ENCODE measurements at regions not wholly inside any gene's neighbourhood (a gene's known extent, or its start where the extent isn't known, plus 50 kb on each side); places are given as distances from the start of the nearest gene placed in this dataset.
"Not testable (repeated sequence)": the region's sequence is repeated elsewhere in the genome, so short reads cannot be mapped to it uniquely, and the experiment has no call there.

GRCh38 chr10:28859791-28860190 is 182.5 kb downstream of the BAMBI start:
- no peak for DNase-seq

GRCh38 chr10:28862219-28862618 is 184.9 kb downstream of the BAMBI start:
- no peak for DNase-seq

DNA sequence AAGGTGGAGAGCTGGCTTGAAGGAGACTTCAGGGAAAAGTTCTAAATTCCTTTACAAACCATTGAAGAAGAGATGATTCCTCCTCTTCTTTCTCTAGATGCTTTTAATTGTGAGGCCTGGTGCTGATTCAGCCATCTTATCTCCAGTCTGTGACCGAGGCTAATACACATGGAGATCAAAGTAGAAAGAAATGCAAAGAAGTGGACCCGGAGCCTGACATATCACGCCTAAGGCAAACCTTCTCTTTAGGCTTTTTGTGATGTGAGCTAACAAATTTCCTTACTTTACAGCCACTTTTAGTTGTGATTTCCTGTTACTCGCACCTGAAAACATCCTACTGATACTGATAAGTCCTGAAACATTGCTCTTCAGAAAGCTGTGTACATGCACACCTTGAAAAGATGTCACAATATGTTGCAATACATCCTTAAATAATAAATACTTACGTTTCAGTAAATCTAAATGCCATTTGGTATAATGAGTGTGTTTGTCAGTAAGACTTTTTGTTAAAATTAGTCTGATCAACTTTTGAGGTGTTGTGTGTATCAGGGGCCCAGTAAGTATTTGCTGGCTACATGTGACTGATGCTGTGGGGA is 192.4 kb downstream of the BAMBI start:
- DNase-seq: no peak

GRCh38 chr10:28871665-28872064 is 194.3 kb downstream of the BAMBI start:
- DNase-seq: no peak

GRCh38 chr10:28872587-28873165 is 195.4 kb downstream of the BAMBI start:
- DNase-seq: no peak

- no peak for DNase-seq
Measured at GRCh38 chr10:28873540-28873939, 196.2 kb downstream of the BAMBI start.

DNA sequence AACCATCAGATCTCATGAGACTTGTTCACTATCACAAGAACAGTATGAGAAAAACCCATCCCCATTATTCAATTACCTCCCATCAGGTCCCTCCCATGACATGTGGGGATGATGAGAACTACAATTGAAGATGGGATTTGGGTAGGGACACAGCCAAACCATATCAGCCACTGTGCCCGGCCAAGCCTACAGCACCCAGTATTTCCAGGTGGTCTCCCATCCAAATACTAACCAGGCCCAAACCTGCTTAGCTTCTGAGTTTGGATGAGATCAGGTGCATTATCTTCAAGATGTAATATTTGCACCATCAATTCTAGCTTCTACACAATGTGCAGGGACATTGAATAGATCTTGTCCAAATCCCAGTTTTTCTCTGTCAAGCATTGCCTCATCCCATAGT is 196.9 kb downstream of the BAMBI start:
- no peak for DNase-seq

GRCh38 chr10:28875549-28876081 is 198.3 kb downstream of the BAMBI start:
- no peak for DNase-seq

- no peak for DNase-seq
Measured at GRCh38 chr10:28878236-28878970, 201.1 kb downstream of the BAMBI start.

DNA sequence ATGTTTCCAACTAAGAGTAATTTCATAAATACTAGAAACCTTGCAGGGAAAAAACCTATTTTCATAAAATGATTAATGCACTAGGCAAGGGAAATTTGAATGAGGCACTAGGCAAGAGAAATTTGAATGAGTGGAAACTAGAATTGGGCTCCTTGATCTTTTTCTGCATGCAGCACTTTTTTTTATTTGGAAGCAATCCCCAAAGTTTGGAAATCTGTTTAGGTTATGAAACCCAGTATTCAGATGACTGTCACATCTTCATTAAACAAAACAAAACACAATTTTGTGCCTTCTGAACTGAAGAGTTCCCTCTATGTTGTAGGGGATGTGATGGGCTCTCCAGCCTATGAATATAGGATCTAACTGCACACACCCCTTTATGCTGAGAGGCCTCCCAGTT is 201.9 kb downstream of the BAMBI start:
- DNase-seq: no peak

DNA sequence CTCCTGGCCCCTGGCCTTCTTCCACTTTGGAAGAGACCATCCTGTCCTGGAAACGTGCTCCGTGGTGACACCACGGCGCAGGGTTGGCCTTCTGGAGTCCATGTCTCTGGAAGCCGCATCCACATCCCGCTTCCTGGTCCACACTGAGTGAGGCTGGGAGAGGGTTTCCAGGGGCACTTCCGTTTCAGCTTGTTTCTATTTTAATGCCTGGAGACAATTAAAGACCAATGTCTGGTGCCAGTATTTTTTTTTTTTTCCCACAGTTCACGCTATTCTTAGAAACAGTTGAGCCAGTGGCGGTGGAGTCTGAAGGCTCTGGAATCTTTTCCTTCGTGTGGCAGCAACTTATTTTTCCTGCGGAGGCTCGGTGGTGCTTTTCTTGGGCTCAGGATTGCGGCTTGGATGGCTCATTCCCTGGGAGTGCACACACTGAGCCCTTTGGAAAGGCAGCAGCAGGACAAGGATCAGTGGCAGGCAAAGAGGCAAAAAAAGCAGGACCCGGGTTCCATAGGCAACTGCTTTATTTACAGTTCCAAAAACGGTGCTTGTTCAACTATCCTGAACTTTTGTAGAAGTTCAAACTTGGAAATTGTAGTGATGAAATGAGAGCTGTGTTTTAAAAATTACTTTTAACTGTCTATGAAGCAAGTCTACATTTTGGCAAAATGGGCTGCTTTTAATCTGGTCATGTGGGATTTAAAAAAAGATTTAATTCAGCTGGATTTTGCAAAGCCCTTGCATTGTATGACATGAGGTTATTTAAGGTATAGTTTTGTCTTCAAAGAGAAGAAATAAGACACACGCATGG is 202.8 kb downstream of the BAMBI start:
- peak; percentile 23 for DNase-seq

DNA sequence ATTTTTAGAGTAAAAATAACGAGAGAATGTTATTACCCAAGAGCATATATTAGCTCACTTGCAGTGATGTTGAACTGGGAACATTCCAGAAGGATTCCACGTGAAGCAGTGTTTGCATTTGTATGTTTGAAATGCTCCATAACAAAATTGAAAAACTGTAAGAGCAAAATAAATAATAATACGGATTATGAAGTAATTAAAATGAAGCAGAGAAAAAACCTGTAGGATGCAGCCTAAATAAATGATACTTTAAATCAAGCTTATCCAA is 203.3 kb downstream of the BAMBI start:
- no peak for DNase-seq

GRCh38 chr10:28881171-28881882 is 204.0 kb downstream of the BAMBI start:
- no peak for DNase-seq

GRCh38 chr10:28883741-28884423 is 206.6 kb downstream of the BAMBI start:
- no peak for DNase-seq

DNA sequence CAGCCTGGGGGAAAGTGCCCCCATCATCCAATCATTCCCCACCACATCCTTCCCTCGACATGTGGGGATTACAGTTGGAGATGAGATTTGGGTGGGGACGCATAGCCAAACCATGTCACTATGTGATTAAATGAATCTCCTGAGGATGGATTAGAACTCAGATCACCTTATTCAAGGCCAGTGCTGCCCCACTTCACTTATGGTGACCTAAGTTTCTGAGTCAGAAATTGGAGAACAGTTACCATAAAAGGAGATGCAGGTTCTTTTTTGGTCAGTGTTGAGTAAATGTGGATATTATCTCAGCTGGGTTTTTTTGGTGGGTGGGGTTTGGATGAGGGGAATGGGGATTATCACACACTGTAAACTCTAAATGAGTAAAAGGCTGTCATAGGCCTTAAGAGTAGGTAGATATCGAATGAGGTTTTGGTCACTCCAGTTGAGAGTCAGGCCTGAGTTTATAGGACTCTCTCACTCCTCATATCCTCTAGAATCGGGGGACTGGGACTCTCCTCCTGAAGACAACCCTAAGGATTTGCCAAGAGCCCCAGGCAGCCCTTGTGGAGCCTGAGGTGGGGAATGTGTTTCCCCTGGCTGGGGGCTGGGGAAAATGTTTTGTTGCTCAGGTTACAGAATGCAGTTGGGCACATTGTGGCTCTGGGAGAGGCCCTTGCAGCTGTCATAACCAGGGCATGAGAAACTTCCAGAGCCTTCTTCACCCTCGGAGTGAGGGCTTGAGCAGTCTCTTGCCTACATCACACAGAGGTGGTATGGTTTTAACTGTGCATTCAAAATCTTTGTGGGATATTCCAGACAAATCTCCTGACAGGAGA is 213.0 kb downstream of the BAMBI start:
- DNase-seq: no peak

DNA sequence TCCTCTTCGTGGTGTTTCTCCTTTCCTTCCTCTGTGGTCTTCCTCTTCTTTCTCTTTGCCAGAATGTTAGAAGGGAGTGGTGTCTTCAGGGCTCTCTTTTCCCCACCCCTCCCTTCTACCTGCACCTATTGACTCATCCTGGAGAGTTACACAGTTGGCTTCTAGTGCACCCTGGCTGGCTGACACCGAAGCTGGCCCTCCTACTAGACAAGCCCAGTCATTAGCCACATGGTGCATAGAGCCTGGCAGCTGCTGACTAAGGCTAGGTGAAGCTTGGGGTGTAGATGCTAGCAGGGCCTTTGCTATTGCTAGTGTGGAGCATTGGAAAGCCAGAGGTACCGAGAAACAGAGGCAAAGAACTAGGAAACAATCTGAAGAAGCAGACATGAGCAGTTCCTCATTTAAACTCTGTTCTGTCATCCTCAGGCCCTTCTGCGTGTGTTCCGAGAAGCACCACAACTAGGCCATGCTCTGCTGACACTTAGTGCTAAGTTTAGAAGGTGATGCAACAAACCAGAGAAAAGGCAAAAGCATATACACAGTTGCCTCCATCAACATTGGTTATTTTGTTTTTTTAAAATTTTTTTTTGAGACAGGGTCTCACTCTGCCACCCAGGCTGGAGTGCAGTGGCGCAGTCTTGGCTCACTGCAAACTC is 213.9 kb downstream of the BAMBI start:
- DNase-seq: no peak

DNA sequence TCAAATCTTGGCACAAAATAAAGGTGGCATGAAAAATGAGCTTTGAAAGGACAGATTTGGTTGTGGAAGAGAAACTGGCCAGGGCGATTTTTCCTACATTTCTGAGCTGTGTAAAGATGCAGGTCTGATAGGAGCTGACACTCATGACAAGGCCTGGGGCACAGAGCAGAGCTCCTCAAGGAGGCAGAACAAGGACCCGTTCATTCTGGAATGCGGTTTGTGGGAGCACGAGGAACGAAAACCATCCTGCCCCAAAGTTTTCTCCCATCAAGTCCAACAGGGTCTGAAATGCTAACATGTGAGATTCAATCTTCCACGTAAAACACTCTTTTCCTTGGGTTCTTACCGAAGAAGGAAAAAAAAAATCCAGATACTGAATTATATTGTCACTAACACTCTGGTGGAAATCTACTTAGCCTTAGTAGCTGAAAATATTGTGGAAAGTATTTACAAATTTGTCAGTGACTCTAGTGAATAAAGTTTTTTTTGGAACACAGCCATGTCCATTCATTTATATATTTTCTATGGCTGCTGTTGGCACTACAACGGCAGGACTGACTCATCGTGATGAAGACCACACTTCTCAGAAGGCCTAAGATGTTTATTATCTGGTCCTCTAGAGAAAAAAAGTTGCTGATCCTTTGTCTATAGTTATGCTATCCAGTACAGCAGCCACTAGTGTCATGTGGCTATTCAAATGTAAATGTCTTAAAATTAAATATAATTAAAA is 215.7 kb downstream of the BAMBI start:
- no peak for DNase-seq

GRCh38 chr10:28894146-28894545 is 216.8 kb downstream of the BAMBI start:
- no peak for DNase-seq

- DNase-seq: not testable (repeated sequence)
Measured at GRCh38 chr10:28895671-28896070, 218.3 kb downstream of the BAMBI start.

Measured in muscle of arm (tissue), 1 donor.